SK-N-SH treated with all-trans-retinoic acid at 6 μM for 48 hours (cell line): ENCODE measurements at regions not wholly inside any gene's neighbourhood (a gene's known extent, or its start where the extent isn't known, plus 50 kb on each side); places are given as distances from the start of the nearest gene placed in this dataset.

Source experiments
- ATAC-seq: fragments of 200-7000 bp; cut with Tn5 transposase; 3 replicates; pipeline ENCODE4 v1.9.1; 2020; ENCODE audit warnings: mild to moderate bottlenecking, moderate library complexity
- ARNTL ChIP-seq: fragments of 450-650 bp; formaldehyde crosslinking; IDR thresholded peaks from 2 replicates; pipeline ENCODE4 v1.5.0; 2020; ENCODE audit warnings: low read depth, mild to moderate bottlenecking, moderate library complexity, borderline replicate concordance
- BACH2 ChIP-seq: fragments of 250-450 bp; sonication (Bioruptor Pico); IDR thresholded peaks from 2 replicates; pipeline ENCODE4 v1.9.0; 2021; ENCODE audit warnings: mild to moderate bottlenecking, borderline replicate concordance
- CREB5 ChIP-seq: fragments of 250-450 bp; sonication (Bioruptor Pico); IDR thresholded peaks from 2 replicates; pipeline ENCODE4 v1.5.1; 2020; ENCODE audit warnings: low read depth, mild to moderate bottlenecking, moderate library complexity
- ESRRG ChIP-seq: fragments of 250-450 bp; sonication (Bioruptor Pico); IDR thresholded peaks from 2 replicates; pipeline ENCODE4 v1.6.1; 2021; ENCODE audit warnings: mild to moderate bottlenecking
- GLIS3 ChIP-seq: fragments of 250-450 bp; sonication (Bioruptor Pico); IDR thresholded peaks from 2 replicates; pipeline ENCODE4 v1.5.0; 2020; ENCODE audit warnings: mild to moderate bottlenecking, moderate library complexity
- ISL1 ChIP-seq: fragments of 250-450 bp; sonication (Bioruptor Pico); IDR thresholded peaks from 2 replicates; pipeline ENCODE4 v2.1.2; 2022; ENCODE audit warnings: mild to moderate bottlenecking, moderate library complexity
- OSR1 ChIP-seq: fragments of 250-450 bp; sonication (Bioruptor Pico); IDR thresholded peaks from 2 replicates; pipeline ENCODE4 v1.8.0; 2022; ENCODE audit warnings: moderate library complexity, mild to moderate bottlenecking, inconsistent platforms
- PATZ1 ChIP-seq: fragments of 250-450 bp; sonication (Bioruptor Pico); IDR thresholded peaks from 2 replicates; pipeline ENCODE4 v1.8.0; 2020; ENCODE audit warnings: mild to moderate bottlenecking, moderate library complexity, borderline replicate concordance
- POU6F1 ChIP-seq: fragments of 250-450 bp; sonication (Bioruptor Pico); IDR thresholded peaks from 2 replicates; pipeline ENCODE4 v1.8.0; 2021; ENCODE audit warnings: low read depth, mild to moderate bottlenecking, moderate library complexity, borderline replicate concordance
- PPARA ChIP-seq: fragments of 250-450 bp; sonication (Bioruptor Pico); IDR thresholded peaks from 2 replicates; pipeline ENCODE4 v1.5.0; 2020; ENCODE audit warnings: mild to moderate bottlenecking, borderline replicate concordance
- RARB ChIP-seq: fragments of 250-450 bp; sonication (Bioruptor Pico); IDR thresholded peaks from 2 replicates; pipeline ENCODE4 v1.8.0; 2021; ENCODE audit warnings: mild to moderate bottlenecking, moderate library complexity
- SNAI2 ChIP-seq: fragments of 250-450 bp; sonication (Bioruptor Pico); IDR thresholded peaks from 2 replicates; pipeline ENCODE4 v1.5.0; 2020; ENCODE audit warnings: mild to moderate bottlenecking, moderate library complexity
- TCF4 ChIP-seq: fragments of 250-450 bp; sonication (Bioruptor Pico); IDR thresholded peaks from 2 replicates; pipeline ENCODE4 v1.8.0; 2021; ENCODE audit warnings: mild to moderate bottlenecking, moderate library complexity, borderline replicate concordance
- TOX ChIP-seq: fragments of 250-450 bp; sonication (Bioruptor Pico); IDR thresholded peaks from 2 replicates; pipeline ENCODE4 v1.8.0; 2021; ENCODE audit warnings: mild to moderate bottlenecking, moderate library complexity, borderline replicate concordance
- TSHZ2 ChIP-seq: fragments of 250-450 bp; sonication (Bioruptor Pico); IDR thresholded peaks from 2 replicates; pipeline ENCODE4 v1.5.0; 2020; ENCODE audit warnings: mild to moderate bottlenecking, moderate library complexity
- ZNF565 ChIP-seq: fragments of 450-650 bp; formaldehyde crosslinking; conservative IDR thresholded peaks from 2 replicates; pipeline ENCODE4 v1.5.0; 2020; ENCODE audit warnings: low read depth, mild to moderate bottlenecking, moderate library complexity
- ZNF70 ChIP-seq: fragments of 450-650 bp; formaldehyde crosslinking; IDR thresholded peaks from 2 replicates; pipeline ENCODE4 v1.5.0; 2020; ENCODE audit warnings: mild to moderate bottlenecking, moderate library complexity
- ZNF8 ChIP-seq: fragments of 450-650 bp; formaldehyde crosslinking; IDR thresholded peaks from 2 replicates; pipeline ENCODE4 v1.5.0; 2020; ENCODE audit warnings: mild to moderate bottlenecking, moderate library complexity

- TF ChIP-seq ARNTL (no peak), ZNF8 (CRISPR knock-in tag) (no peak), TOX (CRISPR knock-in tag) (no peak), OSR1 (CRISPR knock-in tag) (no peak), BACH2 (CRISPR knock-in tag) (no peak), PATZ1 (CRISPR knock-in tag) (no peak), RARB (CRISPR knock-in tag) (no peak), GLIS3 (CRISPR knock-in tag) (no peak)
- ATAC-seq, result no peak
Observed at GRCh38 chr12:82529101-82529500, 157.6 kb upstream of the TMTC2 start.

GRCh38 chr12:82529954-82530353 is 156.8 kb upstream of the TMTC2 start:
- ATAC-seq, result no peak
- no peak for TF ChIP-seq BACH2 (CRISPR knock-in tag)
- TF ChIP-seq CREB5 (CRISPR knock-in tag), result no peak
- no peak for TF ChIP-seq ESRRG

GRCh38 chr12:82530394-82530793 is 156.3 kb upstream of the TMTC2 start:
- TF ChIP-seq ZNF565 (CRISPR knock-in tag) (no peak), ZNF70 (CRISPR knock-in tag) (no peak), GLIS3 (CRISPR knock-in tag) (no peak), ISL1 (CRISPR knock-in tag) (no peak), RARB (CRISPR knock-in tag) (no peak), TSHZ2 (CRISPR knock-in tag) (no peak)
- ATAC-seq, result no peak

- TF ChIP-seq SNAI2 (no peak), TCF4 (no peak), POU6F1 (no peak), PPARA (no peak), ZNF565 (CRISPR knock-in tag) (no peak), BACH2 (CRISPR knock-in tag) (no peak), TSHZ2 (CRISPR knock-in tag) (no peak), OSR1 (CRISPR knock-in tag) (no peak), ARNTL (no peak)
- ATAC-seq, result no peak
Observed at GRCh38 chr12:82533341-82533740, 153.4 kb upstream of the TMTC2 start.
